Erythroblast (primary cell): ENCODE measurements at regions not wholly inside any gene's neighbourhood (a gene's known extent, or its start where the extent isn't known, plus 50 kb on each side); places are given as distances from the start of the nearest gene placed in this dataset.

ENCODE experiments used
- GATA1 ChIP-seq: IDR thresholded peaks from 2 replicates; pipeline ENCODE4 v1.6.1; 2011; ENCODE audit warnings: low read depth, mild to moderate bottlenecking, control low read depth, low read length, moderate library complexity
- POLR2A ChIP-seq: IDR thresholded peaks from 2 replicates; pipeline ENCODE4 v1.6.1; 2011; ENCODE audit warnings: mild to moderate bottlenecking, low read length

GRCh38 chr10:55305285-55305684, 504.3 kb upstream of the PCDH15 start:
- TF ChIP-seq POLR2A (no peak), GATA1 (no peak)
